H9 (cell line): ENCODE measurements at regions not wholly inside any gene's neighbourhood (a gene's known extent, or its start where the extent isn't known, plus 50 kb on each side); places are given as distances from the start of the nearest gene placed in this dataset.

Source experiments
- DNase-seq: peaks from one replicate; pipeline ENCODE4 v3.0.0-alpha.2; 2017
- H2AFZ ChIP-seq: one replicate; pipeline ENCODE4 v1.6.1; 2013; ENCODE audit warnings: mild to moderate bottlenecking, low read length, control low read depth, moderate library complexity
- H2AK5ac ChIP-seq: 2 replicates; pipeline ENCODE4 v1.6.1; 2013; ENCODE audit warnings: low read length, control low read depth, mixed read lengths; ENCODE audit not compliant: insufficient read length
- H2BK120ac ChIP-seq: one replicate; pipeline ENCODE4 v1.6.1; 2013; ENCODE audit warnings: low read depth, mild to moderate bottlenecking, low read length, control low read depth, inconsistent platforms; ENCODE audit not compliant: poor library complexity, severe bottlenecking
- H2BK12ac ChIP-seq: 2 replicates; pipeline ENCODE4 v1.6.1; 2013; ENCODE audit warnings: low read length, control low read depth, mixed read lengths, low read depth; ENCODE audit not compliant: insufficient read length
- H2BK15ac ChIP-seq: 2 replicates; pipeline ENCODE4 v1.6.1; 2013; ENCODE audit warnings: low read depth, low read length, control low read depth
- H2BK20ac ChIP-seq: one replicate; pipeline ENCODE4 v1.6.1; 2013; ENCODE audit warnings: low read depth, mild to moderate bottlenecking, low read length, control low read depth, inconsistent platforms; ENCODE audit not compliant: poor library complexity, severe bottlenecking
- H2BK5ac ChIP-seq: 2 replicates; pipeline ENCODE4 v1.6.1; 2013; ENCODE audit warnings: low read length, control low read depth, mixed read lengths; ENCODE audit not compliant: insufficient read length
- H3K14ac ChIP-seq: 2 replicates; pipeline ENCODE4 v1.6.1; 2013; ENCODE audit warnings: low read length, control low read depth; ENCODE audit not compliant: insufficient read depth
- H3K18ac ChIP-seq: 2 replicates; pipeline ENCODE4 v1.6.1; 2013; ENCODE audit warnings: low read depth, mild to moderate bottlenecking, mixed read lengths, low read length, control low read depth; ENCODE audit not compliant: insufficient read length
- H3K23ac ChIP-seq: 2 replicates; pipeline ENCODE4 v1.6.1; 2013; ENCODE audit warnings: low read length, control low read depth, mixed read lengths, low read depth; ENCODE audit not compliant: insufficient read length
- H3K23me2 ChIP-seq: 2 replicates; pipeline ENCODE4 v1.6.1; 2013; ENCODE audit warnings: low read depth, mild to moderate bottlenecking, mixed read lengths, low read length, control low read depth; ENCODE audit not compliant: insufficient read length, poor library complexity, severe bottlenecking
- H3K27ac ChIP-seq: 2 replicates; pipeline ENCODE4 v1.5.1; 2013; ENCODE audit warnings: low read length, control low read depth, mixed read lengths, low read depth; ENCODE audit not compliant: insufficient read length
- H3K27me3 ChIP-seq: 2 replicates; pipeline ENCODE4 v1.6.1; 2013; ENCODE audit warnings: low read length, control low read depth, inconsistent platforms; ENCODE audit not compliant: insufficient read depth
- H3K4ac ChIP-seq: 2 replicates; pipeline ENCODE4 v1.6.1; 2013; ENCODE audit warnings: low read depth, mild to moderate bottlenecking, control low read depth, inconsistent platforms, low read length, moderate library complexity
- H3K4me1 ChIP-seq: 2 replicates; pipeline ENCODE4 v1.6.1; 2013; ENCODE audit warnings: low read length, control low read depth, inconsistent platforms; ENCODE audit not compliant: insufficient read depth
- H3K4me2 ChIP-seq: 2 replicates; pipeline ENCODE4 v1.6.1; 2013; ENCODE audit warnings: low read length, control low read depth, mixed read lengths; ENCODE audit not compliant: insufficient read length, insufficient read depth
- H3K56ac ChIP-seq: 2 replicates; pipeline ENCODE4 v1.6.1; 2013; ENCODE audit warnings: low read depth, mild to moderate bottlenecking, mixed read lengths, low read length, control low read depth; ENCODE audit not compliant: insufficient read length
- H3K79me1 ChIP-seq: 2 replicates; pipeline ENCODE4 v1.6.1; 2013; ENCODE audit warnings: low read depth, mild to moderate bottlenecking, moderate library complexity, low read length, control low read depth, inconsistent platforms; ENCODE audit not compliant: insufficient read depth, poor library complexity, severe bottlenecking
- H3K79me2 ChIP-seq: 2 replicates; pipeline ENCODE4 v1.6.1; 2013; ENCODE audit warnings: low read length, control low read depth, inconsistent platforms; ENCODE audit not compliant: insufficient read depth
- H3K9ac ChIP-seq: 2 replicates; pipeline ENCODE4 v1.6.1; 2013; ENCODE audit warnings: low read length, control low read depth, mixed read lengths; ENCODE audit not compliant: insufficient read length; ENCODE audit errors: extremely low read depth
- H3K9me3 ChIP-seq: one replicate; pipeline ENCODE4 v1.6.1; 2013; ENCODE audit warnings: low read depth, low read length, inconsistent platforms; ENCODE audit not compliant: control insufficient read depth
- H3T11ph ChIP-seq: one replicate; pipeline ENCODE4 v1.6.1; 2013; ENCODE audit warnings: mild to moderate bottlenecking, low read length, control low read depth, inconsistent platforms
- H4K20me1 ChIP-seq: one replicate; pipeline ENCODE4 v1.6.1; 2013; ENCODE audit not compliant: control insufficient read depth, insufficient read length, insufficient read depth
- H4K5ac ChIP-seq: 2 replicates; pipeline ENCODE4 v1.6.1; 2013; ENCODE audit warnings: low read depth, mild to moderate bottlenecking, mixed read lengths, low read length, control low read depth; ENCODE audit not compliant: insufficient read length
- H4K8ac ChIP-seq: replicated peaks from 2 replicates; pipeline ENCODE4 v1.6.1; 2013; ENCODE audit warnings: low read length, control low read depth, mixed read lengths, low read depth; ENCODE audit not compliant: insufficient read length
- H4K91ac ChIP-seq: 2 replicates; pipeline ENCODE4 v1.6.1; 2013; ENCODE audit warnings: low read depth, mild to moderate bottlenecking, moderate library complexity, mixed read lengths, low read length, control low read depth; ENCODE audit not compliant: insufficient read length
- H3K27ac Mint-ChIP-seq, 3 experiments: 2 replicates in 2 of 3; 3 replicates in 1 of 3; pipeline ENCODE4 v1.8.0; 2020 to 2021; ENCODE audit warnings: mixed read lengths in 3 of 3, mild to moderate bottlenecking in 1 of 3, moderate library complexity in 1 of 3
- H3K27me3 Mint-ChIP-seq: 2 replicates; pipeline ENCODE4 v1.8.0; 2021; ENCODE audit warnings: low read depth, mild to moderate bottlenecking, moderate library complexity, mixed read lengths
- H3K36me3 Mint-ChIP-seq, 3 experiments: 2 replicates in 2 of 3; 3 replicates in 1 of 3; pipeline ENCODE4 v1.8.0; 2020 to 2021; ENCODE audit warnings: low read depth in 3 of 3, mixed read lengths in 3 of 3; ENCODE audit not compliant: insufficient read depth in 1 of 3
- H3K4me1 Mint-ChIP-seq, 2 experiments: 2 replicates each; pipeline ENCODE4 v1.8.0; 2020; ENCODE audit warnings: mixed read lengths in 2 of 2
- H3K4me3 Mint-ChIP-seq, 2 experiments: 2 replicates in 1 of 2; 3 replicates in 1 of 2; pipeline ENCODE4 v1.8.0; 2020 to 2021; ENCODE audit warnings: mild to moderate bottlenecking in 2 of 2, mixed read lengths in 2 of 2, moderate library complexity in 1 of 2
- H3K9me3 Mint-ChIP-seq, 2 experiments: 2 replicates in 1 of 2; 3 replicates in 1 of 2; pipeline ENCODE4 v1.8.0; 2020; ENCODE audit warnings: mild to moderate bottlenecking in 2 of 2, mixed read lengths in 2 of 2, moderate library complexity in 1 of 2
- CTCF ChIP-seq: fragments of 200-600 bp; sonication (generic); conservative IDR thresholded peaks from 3 replicates; pipeline ENCODE4 v1.8.0; 2021; ENCODE audit warnings: antibody characterized with exemption, mild to moderate bottlenecking
- WGBS: extraction: QIAGEN DNeasy Blood & Tissue Kit; methylation state at CpG from one replicate; pipeline ENCODE4 v1.1.7; 2013; ENCODE audit warnings: missing lambda C conversion rate, low lambda C conversion rate, mixed read lengths; ENCODE audit not compliant: insufficient read length; ENCODE audit errors: extremely low coverage; 5-methylcytosine and 5-hydroxymethylcytosine counted together

- H3K9ac ChIP-seq: no peak overlapping the region
- no peak for TF ChIP-seq CTCF
- H4K5ac ChIP-seq: no peak overlapping the region
- no peaks in the 10 kb centered on the region for H3K79me1 ChIP-seq
- no peaks in the 10 kb centered on the region for H3K9me3 ChIP-seq
- no peak overlapping the region for H3K27ac ChIP-seq
- no peak overlapping the region for H4K8ac ChIP-seq
- no peak overlapping the region for H3K27ac Mint-ChIP-seq
- no peak for DNase-seq
- H2BK20ac ChIP-seq: no peak overlapping the region
- WGBS: no CpG with 5 or more reads among the region's 13 CpGs
- peaks cover 3 to 8% of the 10 kb centered on the region in 2 experiments; a peak in 2 of 5 replicates for H3K9me3 Mint-ChIP-seq
- no peak overlapping the region for H3K18ac ChIP-seq
- H3K4me3 Mint-ChIP-seq: no peak overlapping the region
- no peak overlapping the region for H3K4me2 ChIP-seq
- H3K14ac ChIP-seq: no peak overlapping the region
- no peaks in the 10 kb centered on the region for H3K27me3 ChIP-seq
- H3K4me1 ChIP-seq: no peaks in the 10 kb centered on the region
- H3K23ac ChIP-seq: no peak overlapping the region
- no peak overlapping the region for H3K4ac ChIP-seq
- no peak overlapping the region for H2BK120ac ChIP-seq
- H2AK5ac ChIP-seq: no peak overlapping the region
- H3K79me2 ChIP-seq: no peaks in the 10 kb centered on the region
- no peak overlapping the region for H2AFZ ChIP-seq
- peaks cover 0 to 15% (median 1%) of the 10 kb centered on the region in 3 experiments; a peak in 4 of 7 replicates for H3K36me3 Mint-ChIP-seq
- H3K23me2 ChIP-seq: no peaks in the 10 kb centered on the region
- H3K4me1 Mint-ChIP-seq: no peaks in the 10 kb centered on the region
- no peaks in the 10 kb centered on the region for H4K20me1 ChIP-seq
- H4K91ac ChIP-seq: no peak overlapping the region
- no peak overlapping the region for H2BK5ac ChIP-seq
- no peak overlapping the region for H3T11ph ChIP-seq
- no peak overlapping the region for H2BK12ac ChIP-seq
- no peak overlapping the region for H3K56ac ChIP-seq
- no peaks in the 10 kb centered on the region for H3K27me3 Mint-ChIP-seq
- H2BK15ac ChIP-seq: no peak overlapping the region
Observed at GRCh38 chr2:221641181-221641871, 69.2 kb upstream of the EPHA4 start.
